ENCODE measurements at regions not wholly inside any gene's neighbourhood (a gene's known extent, or its start where the extent isn't known, plus 50 kb on each side); places are given as distances from the start of the nearest gene placed in this dataset.

DNA sequence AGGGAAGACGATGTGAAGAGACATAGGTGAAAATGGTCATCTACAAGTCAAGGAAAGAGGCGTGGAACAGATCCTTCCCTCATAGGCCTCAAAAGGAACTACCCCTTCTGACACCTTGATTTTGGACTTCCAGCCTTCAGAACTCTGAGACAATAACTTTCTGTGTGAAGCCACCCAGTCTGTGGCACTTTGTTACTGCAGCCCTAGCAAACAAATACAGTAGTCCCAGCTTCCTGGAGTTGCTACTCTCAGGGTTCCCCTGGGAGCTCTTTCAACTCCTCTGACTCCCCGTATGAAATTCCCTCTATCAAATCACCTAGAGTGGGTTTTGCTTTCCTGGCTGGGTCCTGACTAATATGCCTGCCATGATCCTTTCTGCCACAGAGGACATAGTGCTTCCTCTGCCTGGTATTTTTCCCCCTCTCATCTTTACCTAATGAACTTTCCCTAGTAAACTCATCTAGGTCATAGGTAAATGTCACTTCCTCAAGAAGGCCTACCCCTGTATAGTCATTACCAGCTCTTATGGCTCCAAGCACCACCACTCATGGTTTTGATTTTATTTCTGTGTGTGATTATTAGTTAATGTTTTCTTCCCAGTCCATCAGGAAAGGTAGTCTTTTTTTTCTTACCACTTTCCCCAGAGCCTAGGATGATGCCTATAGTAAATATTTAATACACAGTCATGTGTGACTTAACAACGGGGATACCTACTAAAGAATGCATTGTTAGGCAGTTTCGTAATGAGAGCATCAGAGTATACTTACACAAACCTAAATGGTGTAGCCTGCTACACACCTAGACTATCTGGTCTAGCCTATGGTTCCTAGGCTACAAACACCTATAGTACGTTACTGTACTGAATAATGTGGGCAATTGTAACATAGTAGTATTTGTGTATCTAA lies 111.5 kb upstream of the LGALSL start:
- H3K4me3 ChIP-seq (replicated peaks; ENCODE audit: low read depth, low read length): no peak overlapping the region
- no peaks in the 10 kb centered on the region for H3K27me3 ChIP-seq (replicated peaks; ENCODE audit: control insufficient read depth, insufficient read depth, low read length)
- TF ChIP-seq, protein P1, sequence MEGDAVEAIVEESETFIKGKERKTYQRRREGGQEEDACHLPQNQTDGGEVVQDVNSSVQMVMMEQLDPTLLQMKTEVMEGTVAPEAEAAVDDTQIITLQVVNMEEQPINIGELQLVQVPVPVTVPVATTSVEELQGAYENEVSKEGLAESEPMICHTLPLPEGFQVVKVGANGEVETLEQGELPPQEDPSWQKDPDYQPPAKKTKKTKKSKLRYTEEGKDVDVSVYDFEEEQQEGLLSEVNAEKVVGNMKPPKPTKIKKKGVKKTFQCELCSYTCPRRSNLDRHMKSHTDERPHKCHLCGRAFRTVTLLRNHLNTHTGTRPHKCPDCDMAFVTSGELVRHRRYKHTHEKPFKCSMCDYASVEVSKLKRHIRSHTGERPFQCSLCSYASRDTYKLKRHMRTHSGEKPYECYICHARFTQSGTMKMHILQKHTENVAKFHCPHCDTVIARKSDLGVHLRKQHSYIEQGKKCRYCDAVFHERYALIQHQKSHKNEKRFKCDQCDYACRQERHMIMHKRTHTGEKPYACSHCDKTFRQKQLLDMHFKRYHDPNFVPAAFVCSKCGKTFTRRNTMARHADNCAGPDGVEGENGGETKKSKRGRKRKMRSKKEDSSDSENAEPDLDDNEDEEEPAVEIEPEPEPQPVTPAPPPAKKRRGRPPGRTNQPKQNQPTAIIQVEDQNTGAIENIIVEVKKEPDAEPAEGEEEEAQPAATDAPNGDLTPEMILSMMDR (IDR thresholded peaks at IDR 0.05; ENCODE audit: insufficient read depth, low read length, poor library complexity, severe bottlenecking): no peak
- no peak for DNase-seq (ENCODE audit: extremely low read depth, insufficient read length)
- no peaks in the 10 kb centered on the region for H3K36me3 ChIP-seq (ENCODE audit: control insufficient read depth, insufficient read depth, low read length)

DNA sequence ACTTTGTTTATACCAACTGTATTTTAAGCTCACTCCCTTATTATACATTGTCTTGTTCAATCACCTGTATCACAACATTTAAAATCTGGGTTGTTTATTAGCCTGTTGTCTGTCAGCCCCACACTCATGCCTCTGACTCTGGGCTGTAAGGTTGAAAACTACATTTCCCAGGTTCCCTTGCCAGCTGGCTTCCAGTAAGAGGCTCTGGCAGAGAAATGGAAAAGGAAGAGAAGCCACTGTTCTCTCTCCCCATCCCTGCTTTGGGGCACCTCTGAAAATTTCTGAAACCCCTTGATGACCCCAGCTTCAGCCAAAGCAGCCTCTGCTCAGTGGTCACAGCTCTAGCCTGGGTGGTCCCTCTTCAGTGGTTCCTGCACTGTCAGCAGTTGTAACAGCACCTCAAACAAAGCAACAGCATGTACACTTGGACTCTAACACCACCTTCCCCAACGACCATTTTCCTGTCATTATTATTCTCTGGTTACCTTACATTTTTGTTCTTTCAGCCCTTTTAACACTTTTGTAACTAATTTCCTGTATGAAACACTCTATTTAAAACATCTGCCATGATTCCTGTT lies 108.9 kb upstream of the LGALSL start:
- DNase-seq (ENCODE audit: extremely low read depth, insufficient read length): no peak
- no peaks in the 10 kb centered on the region for H3K27me3 ChIP-seq (replicated peaks; ENCODE audit: control insufficient read depth, insufficient read depth, low read length)
- no peaks in the 10 kb centered on the region for H3K36me3 ChIP-seq (ENCODE audit: control insufficient read depth, insufficient read depth, low read length)
- TF ChIP-seq, protein P1 (IDR thresholded peaks at IDR 0.05; ENCODE audit: insufficient read depth, low read length, poor library complexity, severe bottlenecking): no peak
- H3K4me3 ChIP-seq (replicated peaks; ENCODE audit: low read depth, low read length): no peak overlapping the region

DNA sequence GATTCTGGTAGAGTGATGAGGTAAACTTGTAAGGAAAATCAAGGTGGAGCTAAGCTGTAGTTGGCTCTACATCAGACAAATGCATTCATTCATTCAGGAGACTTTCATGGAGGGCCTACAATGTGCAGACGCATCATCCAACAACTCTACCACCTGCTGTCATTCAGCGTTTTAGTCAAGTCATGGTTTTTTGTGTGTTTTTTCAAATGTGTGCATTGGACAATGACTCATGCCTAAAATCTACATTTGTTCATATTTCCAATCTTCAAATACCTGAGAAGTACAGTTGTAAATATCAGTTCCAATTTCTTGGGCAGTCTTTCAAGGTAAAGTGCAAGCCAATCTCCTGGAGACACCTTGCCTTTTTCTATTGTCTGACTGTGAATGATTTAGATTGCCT lies 108.0 kb upstream of the LGALSL start:
- DNase-seq (ENCODE audit: extremely low read depth, insufficient read length): no peak
- Histone ChIP-seq H3K36me3 (ENCODE audit: control insufficient read depth, insufficient read depth, low read length) (no peaks in the 10 kb centered on the region), H3K27me3 (replicated peaks; ENCODE audit: control insufficient read depth, insufficient read depth, low read length) (no peaks in the 10 kb centered on the region), H3K4me3 (replicated peaks; ENCODE audit: low read depth, low read length) (no peak overlapping the region)
- TF ChIP-seq, protein P1 (IDR thresholded peaks at IDR 0.05; ENCODE audit: insufficient read depth, low read length, poor library complexity, severe bottlenecking): no peak

DNA sequence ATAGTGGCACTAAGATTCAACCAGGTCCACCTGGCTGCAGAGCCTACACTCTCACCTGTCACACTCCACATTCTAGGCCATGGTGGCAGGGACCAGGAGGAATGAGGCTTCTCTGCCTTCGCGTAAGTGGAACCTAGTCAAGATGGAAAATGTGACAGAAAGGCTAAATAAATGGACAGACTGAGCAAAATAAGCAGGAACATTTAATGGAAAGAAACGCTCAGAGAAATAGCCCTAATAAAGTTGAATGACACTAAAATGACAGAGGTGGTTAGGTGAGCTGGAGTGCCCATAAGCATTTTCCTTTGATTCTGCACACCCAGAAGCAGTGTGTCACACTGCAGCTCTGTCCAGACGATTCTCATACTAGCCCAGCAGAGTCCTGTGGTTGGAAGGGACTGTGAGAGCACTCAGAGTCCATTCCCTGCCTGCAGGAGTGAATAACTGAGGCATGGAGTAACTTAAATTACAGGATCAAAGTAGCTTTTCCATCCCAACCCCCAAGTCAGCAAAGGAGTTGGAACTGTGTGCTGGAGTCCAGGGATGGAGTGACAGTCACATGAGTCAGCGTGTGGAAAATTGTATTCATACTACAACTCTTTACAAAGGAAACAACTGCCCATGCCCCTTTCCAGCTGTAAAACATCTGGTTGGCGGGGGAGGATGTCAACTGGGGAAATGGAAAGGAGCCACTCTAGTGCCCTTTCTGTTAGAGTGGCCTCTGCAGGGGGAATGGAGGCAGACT lies 105.4 kb upstream of the LGALSL start:
- DNase-seq (ENCODE audit: extremely low read depth, insufficient read length): no peak
- H3K4me3 ChIP-seq (replicated peaks; ENCODE audit: low read depth, low read length): no peak overlapping the region
- no peaks in the 10 kb centered on the region for H3K27me3 ChIP-seq (replicated peaks; ENCODE audit: control insufficient read depth, insufficient read depth, low read length)
- TF ChIP-seq, protein P1 (IDR thresholded peaks at IDR 0.05; ENCODE audit: insufficient read depth, low read length, poor library complexity, severe bottlenecking): no peak
- no peaks in the 10 kb centered on the region for H3K36me3 ChIP-seq (ENCODE audit: control insufficient read depth, insufficient read depth, low read length)

DNA sequence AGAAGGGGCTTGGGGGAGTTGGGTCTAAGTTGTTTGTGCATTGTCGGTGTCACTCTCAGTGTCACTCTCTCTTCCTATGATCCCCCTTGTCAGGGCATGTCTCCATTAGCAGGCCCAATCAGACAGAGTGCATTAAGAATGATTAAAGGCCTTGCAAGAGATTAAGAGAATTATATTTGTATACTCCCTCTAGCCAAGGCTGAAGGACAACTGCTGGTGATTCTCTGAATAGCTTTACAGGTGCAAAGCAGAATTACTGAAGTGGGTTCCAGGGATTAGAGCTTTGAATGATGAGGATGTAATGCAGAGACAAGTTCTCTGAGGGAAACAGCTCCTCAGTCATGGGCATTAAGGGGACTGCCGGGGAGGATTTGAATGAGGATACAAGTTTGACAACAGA lies 104.8 kb upstream of the LGALSL start:
- TF ChIP-seq, protein P1 (IDR thresholded peaks at IDR 0.05; ENCODE audit: insufficient read depth, low read length, poor library complexity, severe bottlenecking): no peak
- no peaks in the 10 kb centered on the region for H3K27me3 ChIP-seq (replicated peaks; ENCODE audit: control insufficient read depth, insufficient read depth, low read length)
- no peak for DNase-seq (ENCODE audit: extremely low read depth, insufficient read length)
- H3K4me3 ChIP-seq (replicated peaks; ENCODE audit: low read depth, low read length): no peak overlapping the region
- no peaks in the 10 kb centered on the region for H3K36me3 ChIP-seq (ENCODE audit: control insufficient read depth, insufficient read depth, low read length)

Data from GM06990 (cell line).